HEK293 (cell line): ENCODE measurements at regions not wholly inside any gene's neighbourhood (a gene's known extent, or its start where the extent isn't known, plus 50 kb on each side); places are given as distances from the start of the nearest gene placed in this dataset.

Source experiments
- OVOL3 ChIP-seq: fragments of 450-650 bp; formaldehyde crosslinking; IDR thresholded peaks from 2 replicates; pipeline ENCODE4 v1.5.1; 2016; ENCODE audit warnings: missing biosample characterization, missing genetic modification characterization
- ZNF146 ChIP-seq: fragments of 450-650 bp; formaldehyde crosslinking; IDR thresholded peaks from 2 replicates; pipeline ENCODE4 v1.5.1; 2016; ENCODE audit warnings: missing biosample characterization, missing genetic modification characterization
- ZNF670 ChIP-seq: fragments of 450-650 bp; formaldehyde crosslinking; IDR thresholded peaks from 2 replicates; pipeline ENCODE4 v1.5.1; 2016; ENCODE audit warnings: missing biosample characterization, missing genetic modification characterization, low read depth
- ZNF76 ChIP-seq: fragments of 450-650 bp; formaldehyde crosslinking; IDR thresholded peaks from 2 replicates; pipeline ENCODE4; 2016; ENCODE audit warnings: low read depth, missing biosample characterization, missing genetic modification characterization, borderline replicate concordance

GRCh38 chr3:68560728-68561127 lies 371.6 kb downstream of the TAFA4 start:
- TF ChIP-seq ZNF670 (tag by site-specific recombination): no peak
- no peak for TF ChIP-seq OVOL3 (tag by site-specific recombination)
- TF ChIP-seq ZNF146 (tag by site-specific recombination): no peak
- TF ChIP-seq ZNF76: no peak
